Mucosa of descending colon (tissue), 3 donors: ENCODE measurements at regions not wholly inside any gene's neighbourhood (a gene's known extent, or its start where the extent isn't known, plus 50 kb on each side); places are given as distances from the start of the nearest gene placed in this dataset.
"Not testable (repeated sequence)": the region's sequence is repeated elsewhere in the genome, so short reads cannot be mapped to it uniquely, and the experiment has no call there.

ENCODE experiments used
- ATAC-seq: fragments of 200-7000 bp; cut with Tn5 transposase; one replicate; pipeline ENCODE4 v1.9.1; 2020; ENCODE audit warnings: mild to moderate bottlenecking, moderate library complexity
- DNase-seq, 3 donors: peaks; one replicate each; pipeline ENCODE4 v3.0.0-alpha.2; 2020
- H3K36me3 ChIP-seq: fragments of 200-600 bp; one replicate; pipeline ENCODE4 v1.8.0; 2021; ENCODE audit warnings: low read depth, mild to moderate bottlenecking
- H3K4me1 ChIP-seq: fragments of 200-600 bp; one replicate; pipeline ENCODE4 v1.8.0; 2021; ENCODE audit warnings: low read depth, mild to moderate bottlenecking
- H3K4me3 ChIP-seq: fragments of 200-600 bp; one replicate; pipeline ENCODE4 v1.8.0; 2021; ENCODE audit warnings: mild to moderate bottlenecking
- H3K9me3 ChIP-seq: fragments of 200-600 bp; one replicate; pipeline ENCODE4 v1.8.0; 2021; ENCODE audit warnings: mild to moderate bottlenecking
- intact Hi-C, 2 donors: fragments of 100-400 bp; cut with DNase I in 1 of 2; cut with micrococcal nuclease in 1 of 2; formaldehyde crosslinking; loops; one replicate each; pipeline versions ENCODE4 v1.11.0 to v1.11.1; 2022; cut with DNase I, micrococcal nuclease
- TF ChIP-seq, protein P1 (sequence below): fragments of 200-600 bp; IDR thresholded peaks from one replicate; pipeline ENCODE4 v1.8.0; 2022; ENCODE audit warnings: antibody characterized with exemption, mild to moderate bottlenecking
- donor health status: DM: no; HTN: no; CAD: no; lungs with moderate emphysema.
- donor health status: DM: no; HTN: no; CAD: no.
- donor health status: DM: no; HTN: yes; CAD: no.

DNA sequence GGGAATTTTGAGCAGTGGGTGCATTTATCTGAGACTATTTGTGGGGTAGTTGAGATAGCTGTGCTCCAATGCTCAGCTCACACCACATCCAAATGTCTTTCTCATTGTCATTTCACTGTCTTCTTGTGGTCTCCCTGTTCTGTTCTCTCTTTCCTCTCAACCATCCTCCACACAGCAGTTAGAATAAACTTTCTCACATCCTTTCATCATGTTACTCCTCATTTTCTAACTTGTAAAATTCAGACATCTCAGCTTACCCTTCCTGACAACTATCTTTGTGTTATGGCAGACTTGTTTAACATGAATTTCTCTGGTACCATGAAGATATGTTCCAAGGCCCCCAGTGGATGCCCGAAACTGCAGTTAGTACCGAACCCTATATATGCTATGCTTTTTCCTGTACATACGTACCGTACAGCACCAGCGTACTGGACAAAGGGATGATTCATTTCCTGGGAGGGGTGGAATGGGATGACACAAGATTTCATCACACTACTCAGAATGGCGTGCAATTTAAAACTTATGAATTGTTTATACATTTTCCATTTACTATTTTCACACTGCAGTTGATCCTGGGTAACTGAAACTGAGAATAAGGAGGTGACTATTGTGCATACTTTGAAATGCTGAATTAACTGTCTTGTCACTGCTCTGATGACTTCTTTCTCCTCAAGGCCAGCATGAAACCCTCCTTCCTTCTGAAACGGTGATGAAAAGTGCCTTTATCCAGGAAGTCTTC lies 177.1 kb upstream of the SLC38A2 start:
- H3K4me3 ChIP-seq: no peak overlapping the region
- H3K9me3 ChIP-seq: no peaks in the 10 kb centered on the region
- DNase-seq (no peak), ATAC-seq (peak; percentile 60)
- no peaks in the 10 kb centered on the region for H3K36me3 ChIP-seq
- no peaks in the 10 kb centered on the region for H3K4me1 ChIP-seq
- TF ChIP-seq, protein P1, sequence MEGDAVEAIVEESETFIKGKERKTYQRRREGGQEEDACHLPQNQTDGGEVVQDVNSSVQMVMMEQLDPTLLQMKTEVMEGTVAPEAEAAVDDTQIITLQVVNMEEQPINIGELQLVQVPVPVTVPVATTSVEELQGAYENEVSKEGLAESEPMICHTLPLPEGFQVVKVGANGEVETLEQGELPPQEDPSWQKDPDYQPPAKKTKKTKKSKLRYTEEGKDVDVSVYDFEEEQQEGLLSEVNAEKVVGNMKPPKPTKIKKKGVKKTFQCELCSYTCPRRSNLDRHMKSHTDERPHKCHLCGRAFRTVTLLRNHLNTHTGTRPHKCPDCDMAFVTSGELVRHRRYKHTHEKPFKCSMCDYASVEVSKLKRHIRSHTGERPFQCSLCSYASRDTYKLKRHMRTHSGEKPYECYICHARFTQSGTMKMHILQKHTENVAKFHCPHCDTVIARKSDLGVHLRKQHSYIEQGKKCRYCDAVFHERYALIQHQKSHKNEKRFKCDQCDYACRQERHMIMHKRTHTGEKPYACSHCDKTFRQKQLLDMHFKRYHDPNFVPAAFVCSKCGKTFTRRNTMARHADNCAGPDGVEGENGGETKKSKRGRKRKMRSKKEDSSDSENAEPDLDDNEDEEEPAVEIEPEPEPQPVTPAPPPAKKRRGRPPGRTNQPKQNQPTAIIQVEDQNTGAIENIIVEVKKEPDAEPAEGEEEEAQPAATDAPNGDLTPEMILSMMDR: no peak
- intact Hi-C loops: no loop called here

DNA sequence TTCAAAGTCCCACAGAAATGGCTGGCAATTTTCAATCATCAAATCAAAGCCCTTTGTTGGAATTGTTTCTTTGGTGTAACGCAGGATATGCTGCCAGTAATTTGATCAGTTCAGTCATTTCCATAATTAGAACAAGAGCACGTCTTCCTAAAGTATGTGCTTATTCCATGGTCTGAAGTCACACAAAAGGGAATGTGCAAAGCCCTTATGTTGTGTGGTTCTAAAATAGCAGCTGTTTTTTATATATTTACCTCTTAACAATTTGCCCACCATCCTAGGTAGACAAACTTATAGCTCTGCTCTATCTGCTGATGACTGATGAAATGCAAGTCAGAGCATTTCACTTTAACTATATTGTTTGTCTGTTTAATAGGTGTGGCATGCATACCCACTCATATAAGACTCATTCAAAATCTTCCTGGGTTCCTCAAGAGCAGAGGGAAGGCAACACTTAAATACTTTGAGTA lies 176.1 kb upstream of the SLC38A2 start:
- Histone ChIP-seq H3K9me3 (no peaks in the 10 kb centered on the region), H3K4me3 (no peak overlapping the region), H3K4me1 (no peaks in the 10 kb centered on the region), H3K36me3 (no peaks in the 10 kb centered on the region)
- intact Hi-C loops: no loop called here
- TF ChIP-seq, protein P1: no peak
- no peak for ATAC-seq
- DNase-seq: no peak

DNA sequence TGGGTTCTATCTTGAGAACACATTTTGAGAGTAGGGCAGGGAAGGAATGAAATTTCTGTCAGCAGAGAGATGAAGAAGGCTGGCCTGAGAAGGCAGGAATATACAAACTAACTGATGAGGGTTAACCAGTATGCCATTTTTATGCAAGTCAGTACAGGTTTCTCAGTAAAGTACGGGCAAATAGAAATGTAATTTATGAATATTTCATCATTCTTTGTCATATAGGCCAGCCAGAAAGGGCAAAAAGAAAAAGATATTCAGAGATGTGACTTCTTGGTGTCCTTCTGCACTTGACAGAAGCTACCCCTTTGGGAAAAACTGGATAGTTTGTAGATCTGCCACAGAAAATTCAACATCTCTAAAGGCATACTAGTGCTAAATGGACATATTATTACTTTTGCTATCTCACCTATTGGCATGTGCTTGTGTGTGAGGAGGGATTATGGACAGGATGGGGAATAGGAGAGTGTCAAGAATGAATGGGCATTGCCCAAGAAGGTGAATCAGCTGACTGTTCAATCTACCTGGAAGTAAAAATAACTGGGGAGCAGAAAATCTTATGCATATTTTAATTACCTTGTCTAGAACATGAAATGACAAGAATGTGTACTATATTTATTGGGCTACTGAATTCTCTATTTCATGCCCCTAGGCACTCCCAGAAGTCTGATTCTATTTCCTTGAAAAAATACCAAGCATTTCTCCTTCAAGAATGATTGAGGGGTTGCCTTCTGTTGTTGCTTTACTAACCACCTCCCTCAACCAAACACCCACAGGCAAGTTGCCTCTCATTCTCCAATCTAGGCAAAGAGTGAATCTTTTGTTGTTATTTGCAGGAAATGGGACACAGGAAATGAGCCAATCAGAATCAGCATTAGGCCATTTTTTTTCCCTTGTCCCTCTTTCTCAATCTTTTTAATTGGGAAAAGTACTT lies 175.1 kb upstream of the SLC38A2 start:
- no peak for DNase-seq
- H3K4me1 ChIP-seq: no peaks in the 10 kb centered on the region
- no peaks in the 10 kb centered on the region for H3K36me3 ChIP-seq
- H3K4me3 ChIP-seq: no peak overlapping the region
- intact Hi-C loops: no loop called here
- TF ChIP-seq, protein P1: no peak
- H3K9me3 ChIP-seq: no peaks in the 10 kb centered on the region
- no peak for ATAC-seq

DNA sequence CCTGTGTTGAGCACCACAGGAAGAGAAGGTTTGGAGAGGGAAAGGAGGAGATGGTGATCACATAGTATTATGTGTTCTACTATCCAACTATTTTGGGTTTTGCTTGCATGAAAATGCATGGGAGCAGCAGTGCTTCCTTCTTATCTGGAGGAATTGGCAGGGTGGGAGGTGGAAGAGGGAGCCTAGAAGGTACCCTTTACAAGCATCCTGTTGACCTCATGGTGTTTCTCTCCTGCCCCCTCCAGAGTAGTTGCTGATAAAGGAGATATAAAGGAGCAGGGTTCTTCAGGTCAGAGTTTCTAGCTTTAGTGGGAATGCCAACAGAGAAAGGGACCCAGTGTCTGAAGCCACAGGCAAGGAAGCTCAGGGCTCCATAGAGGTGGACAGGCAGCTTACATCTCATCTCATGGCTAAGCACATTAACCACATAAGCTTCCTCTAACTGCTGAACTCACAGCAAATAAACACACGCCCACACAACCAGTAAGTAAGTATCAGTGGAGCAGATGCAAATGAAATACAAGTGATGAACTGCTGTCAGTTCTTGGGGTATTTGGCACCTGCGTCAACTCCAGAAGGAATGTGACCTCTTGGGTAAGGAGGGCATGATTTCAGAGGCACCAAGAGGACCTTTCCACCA lies 174.2 kb upstream of the SLC38A2 start:
- H3K36me3 ChIP-seq: no peaks in the 10 kb centered on the region
- no peak overlapping the region for H3K4me3 ChIP-seq
- TF ChIP-seq, protein P1: no peak
- no peaks in the 10 kb centered on the region for H3K4me1 ChIP-seq
- intact Hi-C loops: no loop called here
- H3K9me3 ChIP-seq: no peaks in the 10 kb centered on the region
- no peak for DNase-seq
- ATAC-seq: peak; percentile 68

DNA sequence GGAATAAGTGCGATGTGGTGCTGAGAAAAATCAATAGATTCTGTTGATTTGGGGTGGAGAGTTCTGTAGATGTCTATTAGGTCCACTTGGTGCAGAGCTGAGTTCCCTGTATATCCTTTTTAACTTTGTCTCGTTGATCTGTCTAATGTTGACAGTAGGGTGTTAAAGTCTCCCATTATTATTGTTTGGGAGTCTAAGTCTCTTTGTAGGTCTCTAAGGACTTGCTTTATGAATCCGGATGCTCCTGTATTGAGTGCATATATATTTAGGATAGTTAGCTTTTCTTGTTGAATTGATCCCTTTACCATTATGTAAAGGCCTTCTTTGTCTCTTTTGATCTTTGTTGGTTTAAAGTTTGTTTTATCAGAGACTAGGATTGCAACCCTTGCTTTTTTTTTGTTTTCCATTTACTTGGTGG lies 170.8 kb upstream of the SLC38A2 start:
- ATAC-seq, H3K9me3 ChIP-seq, H3K4me1 ChIP-seq, DNase-seq, H3K4me3 ChIP-seq, intact Hi-C loops, H3K36me3 ChIP-seq: not testable (repeated sequence)
